Activated CD4-positive, alpha-beta T cell treated with anti-CD3 and anti-CD28 coated beads, Interleukin-2, amount 50 U/mL, for 16 hours (primary cell): ENCODE measurements at regions not wholly inside any gene's neighbourhood (a gene's known extent, or its start where the extent isn't known, plus 50 kb on each side); places are given as distances from the start of the nearest gene placed in this dataset.
"Not testable (repeated sequence)": the region's sequence is repeated elsewhere in the genome, so short reads cannot be mapped to it uniquely, and the experiment has no call there.

Experiments used
- DNase-seq: peaks from one replicate; pipeline ENCODE4 v3.0.0-alpha.2; 2020

DNA sequence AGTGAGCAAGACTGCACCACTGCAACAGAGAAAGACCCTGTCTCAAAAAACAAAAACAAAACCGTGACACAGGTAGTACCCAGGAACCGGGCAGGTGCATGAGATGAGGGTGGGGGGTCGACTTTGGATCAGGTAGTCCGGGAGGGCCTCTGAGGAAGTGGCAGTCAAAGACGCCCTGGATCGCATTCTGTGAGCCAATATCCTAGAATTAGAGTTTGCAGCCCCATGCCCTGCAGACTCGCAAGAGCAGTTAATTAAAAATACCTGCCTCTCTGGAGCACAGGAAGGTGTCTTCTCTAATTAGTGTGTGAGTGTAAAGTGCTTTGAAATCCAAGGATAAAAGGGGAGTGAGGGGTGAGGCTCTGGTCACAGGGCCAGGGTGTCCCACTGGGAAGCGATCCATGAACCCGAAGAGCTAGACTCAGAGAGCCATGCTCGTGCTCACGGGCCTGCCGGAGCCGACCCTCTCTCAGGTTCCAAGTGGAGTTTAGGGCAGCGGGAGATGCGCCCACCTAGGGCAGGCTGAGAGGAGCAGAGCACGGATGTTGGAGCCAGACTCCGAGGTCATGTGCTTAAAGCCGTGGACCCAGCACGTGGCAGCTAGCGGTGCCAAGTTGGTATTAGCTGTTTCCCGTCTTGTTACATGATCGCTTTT, 74.7 kb upstream of the PTPN1 start:
- no peak for DNase-seq

DNA sequence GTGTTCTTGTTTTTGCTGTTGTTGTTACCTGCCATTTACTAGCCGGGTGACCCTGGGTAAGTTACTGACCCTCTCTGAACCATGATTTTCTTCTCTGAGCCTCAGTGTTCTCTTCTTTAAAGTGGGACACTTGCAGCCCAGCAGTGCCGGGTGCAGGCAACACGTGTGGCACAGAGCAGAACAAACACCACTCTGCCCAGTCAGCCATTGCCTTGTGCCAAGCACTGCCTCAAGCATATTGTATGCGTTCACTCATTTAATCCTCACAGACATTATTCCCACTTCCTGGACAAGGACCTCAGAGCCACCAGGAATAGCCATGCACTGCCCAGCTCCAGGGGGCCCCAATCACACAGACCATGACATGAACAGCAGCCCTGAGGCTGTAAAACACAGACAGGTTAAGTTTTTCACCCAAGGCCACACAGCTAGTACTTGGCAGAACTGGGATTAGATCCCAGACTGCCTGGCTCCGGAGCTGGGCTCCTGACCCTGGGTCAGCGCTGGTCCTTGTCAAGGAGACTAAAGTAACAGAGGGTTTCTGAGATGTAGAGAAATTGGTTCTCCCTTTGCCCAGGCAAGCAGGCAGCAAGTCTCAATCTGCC, 74.0 kb upstream of the PTPN1 start:
- DNase-seq: no peak

DNA sequence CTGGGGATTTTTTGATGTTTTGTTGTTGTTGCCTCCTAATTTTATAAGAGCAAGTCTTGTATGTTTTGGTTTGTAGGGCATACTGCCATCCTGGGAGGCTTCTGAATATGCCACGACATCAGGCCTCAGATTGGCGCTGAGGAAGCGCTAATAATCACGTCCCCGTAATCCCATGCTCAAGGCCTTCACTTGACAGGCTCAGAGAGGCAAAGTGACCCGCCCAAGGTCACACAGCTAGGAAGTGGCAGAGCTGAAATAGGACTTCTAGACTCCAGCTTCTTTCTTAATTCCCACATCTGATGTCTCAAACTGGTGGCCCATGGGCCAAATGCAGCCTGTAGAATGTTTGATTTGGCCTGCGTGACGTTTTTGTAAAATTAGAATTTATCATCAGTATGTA, 73.5 kb upstream of the PTPN1 start:
- DNase-seq: no peak

DNA sequence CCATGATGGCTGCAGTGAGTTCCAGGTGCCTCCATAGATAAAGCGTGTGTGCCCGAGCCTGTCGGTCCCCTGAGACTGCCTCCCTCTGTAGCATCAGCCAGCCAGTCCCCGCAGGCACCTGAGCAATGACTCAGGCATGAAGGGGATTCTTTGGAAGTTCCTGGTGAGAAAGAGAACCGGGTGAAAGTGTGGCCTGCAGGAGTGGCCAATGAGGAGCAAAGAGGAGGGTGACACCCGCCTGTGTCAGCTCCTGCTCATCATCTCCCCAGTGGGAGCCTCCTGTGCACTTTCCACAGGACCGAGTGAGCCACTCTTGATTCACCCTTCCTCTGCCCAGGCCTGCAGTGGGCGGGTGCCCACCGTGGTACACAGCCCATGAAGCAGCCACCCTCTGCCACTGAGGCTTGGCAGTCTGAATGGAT, 71.2 kb upstream of the PTPN1 start:
- DNase-seq: no peak

GRCh38 chr20:50439539-50440453, 70.4 kb upstream of the PTPN1 start:
- no peak for DNase-seq

DNA sequence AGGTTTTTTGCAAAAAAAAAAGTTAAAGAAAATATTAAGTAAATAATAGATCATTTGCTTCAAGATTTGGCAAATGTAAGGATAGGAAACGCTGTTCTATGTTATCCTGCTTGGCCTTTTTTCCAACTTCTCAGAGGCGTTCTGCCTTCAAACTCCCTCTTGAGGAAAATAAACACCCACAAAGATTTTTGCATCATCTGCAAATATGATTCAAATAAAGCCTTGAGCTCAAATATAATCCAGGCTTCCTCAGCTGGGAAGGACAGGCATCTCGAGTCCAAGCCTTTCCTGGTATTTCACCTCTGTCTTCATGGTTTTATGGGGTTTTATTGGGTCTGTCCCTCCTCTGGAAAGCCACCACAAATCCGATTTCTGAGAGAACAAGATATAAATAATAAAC, 67.7 kb upstream of the PTPN1 start:
- DNase-seq: no peak

GRCh38 chr20:50445354-50446151, 64.6 kb upstream of the PTPN1 start:
- DNase-seq: no peak

DNA sequence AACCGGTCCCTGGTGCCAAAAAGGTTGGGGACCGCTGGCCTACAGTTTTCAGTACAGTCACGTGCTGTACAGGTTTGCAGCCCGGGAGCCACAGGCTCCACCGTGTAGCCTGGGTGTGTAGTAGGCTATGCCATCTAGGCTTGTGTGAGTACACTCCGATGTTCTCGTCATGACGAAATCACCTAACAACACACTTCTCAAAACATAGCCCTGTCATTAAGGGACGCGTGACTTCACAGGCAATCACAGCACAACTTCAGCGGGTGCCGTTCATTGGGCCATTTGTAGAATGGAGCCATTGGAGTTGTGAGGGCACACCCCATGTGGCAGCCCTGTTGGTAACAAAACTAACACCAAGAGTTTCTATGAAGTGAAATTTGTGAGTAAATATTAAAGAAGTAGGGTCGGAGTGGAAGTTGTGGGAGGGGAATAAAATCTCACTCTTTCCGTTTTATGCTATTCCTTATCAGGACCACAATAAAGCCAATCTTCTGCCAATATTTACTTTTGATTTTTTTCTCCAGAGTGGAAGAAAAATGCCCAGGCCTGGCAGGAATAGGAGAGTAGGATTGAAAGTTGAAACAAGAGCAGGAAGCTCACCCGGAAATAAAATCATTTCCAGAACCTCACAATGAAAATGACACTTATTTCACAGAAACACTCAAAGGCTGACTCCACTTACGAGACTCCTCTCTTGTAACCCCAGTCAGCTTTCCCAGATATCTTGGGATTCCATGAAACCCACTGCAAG, 63.7 kb upstream of the PTPN1 start:
- no peak for DNase-seq

DNA sequence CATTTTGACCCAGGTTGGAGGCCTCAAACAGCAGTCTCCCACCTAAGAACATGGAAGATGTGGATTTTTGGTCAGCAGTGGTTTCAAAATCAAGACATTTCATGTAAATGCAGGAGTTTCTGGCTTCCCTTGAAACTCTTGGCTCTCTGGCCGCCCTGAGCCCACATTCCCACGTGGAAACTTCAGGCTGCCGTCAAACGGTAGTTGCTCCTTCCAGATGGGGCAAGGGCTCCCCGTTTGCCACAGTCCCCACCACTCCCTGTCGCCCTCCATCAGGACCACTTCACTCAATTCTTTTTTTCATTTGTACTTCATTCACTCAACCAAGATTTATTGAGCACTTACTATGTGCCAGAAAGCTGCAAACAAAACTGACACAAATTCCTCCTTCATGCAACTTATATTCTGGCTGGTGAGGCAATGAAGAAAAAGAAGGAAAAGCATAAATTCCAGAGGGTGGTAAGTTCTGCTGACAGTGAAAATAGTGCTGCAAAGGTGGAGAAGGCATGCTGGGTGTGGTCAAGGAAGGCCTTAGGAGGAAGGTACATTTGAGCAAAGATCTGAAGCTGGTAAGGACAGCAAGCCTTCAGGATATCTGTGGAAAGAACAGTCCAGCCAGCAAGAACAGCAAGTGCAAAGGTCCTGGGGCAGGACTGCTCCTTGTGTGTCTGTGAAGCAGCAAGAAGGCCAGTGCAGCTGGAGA, 62.9 kb upstream of the PTPN1 start:
- DNase-seq: no peak

DNA sequence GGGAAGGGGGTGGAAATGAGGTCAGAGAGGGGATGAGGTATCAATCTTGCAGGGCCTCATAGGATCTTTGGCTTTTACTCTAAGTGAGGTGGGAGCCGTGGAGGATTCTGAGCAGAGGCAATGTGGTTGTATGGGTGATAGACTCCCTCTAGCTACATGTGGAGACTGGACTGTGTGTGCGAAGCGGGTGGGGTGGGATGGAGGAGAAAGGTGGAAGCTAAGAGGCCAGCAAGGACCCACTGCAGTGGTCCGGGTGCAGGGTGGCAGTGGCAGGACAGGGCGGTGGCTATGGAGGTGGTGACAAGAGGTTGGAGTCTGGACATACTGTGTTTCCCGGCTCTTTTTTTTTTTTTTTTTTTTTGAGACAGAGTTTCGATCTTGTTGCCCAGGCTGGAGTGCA, 62.4 kb upstream of the PTPN1 start:
- no peak for DNase-seq

GRCh38 chr20:50448625-50449403, 61.4 kb upstream of the PTPN1 start:
- not testable (repeated sequence) for DNase-seq

- no peak for DNase-seq
These were observed 60.3 kb upstream of the PTPN1 start for GRCh38 chr20:50449738-50450492.

- DNase-seq: no peak
These were observed 59.7 kb upstream of the PTPN1 start for GRCh38 chr20:50450493-50450826.

- DNase-seq: peak; percentile 42
These were observed 59.1 kb upstream of the PTPN1 start for GRCh38 chr20:50450881-50451752.

DNA sequence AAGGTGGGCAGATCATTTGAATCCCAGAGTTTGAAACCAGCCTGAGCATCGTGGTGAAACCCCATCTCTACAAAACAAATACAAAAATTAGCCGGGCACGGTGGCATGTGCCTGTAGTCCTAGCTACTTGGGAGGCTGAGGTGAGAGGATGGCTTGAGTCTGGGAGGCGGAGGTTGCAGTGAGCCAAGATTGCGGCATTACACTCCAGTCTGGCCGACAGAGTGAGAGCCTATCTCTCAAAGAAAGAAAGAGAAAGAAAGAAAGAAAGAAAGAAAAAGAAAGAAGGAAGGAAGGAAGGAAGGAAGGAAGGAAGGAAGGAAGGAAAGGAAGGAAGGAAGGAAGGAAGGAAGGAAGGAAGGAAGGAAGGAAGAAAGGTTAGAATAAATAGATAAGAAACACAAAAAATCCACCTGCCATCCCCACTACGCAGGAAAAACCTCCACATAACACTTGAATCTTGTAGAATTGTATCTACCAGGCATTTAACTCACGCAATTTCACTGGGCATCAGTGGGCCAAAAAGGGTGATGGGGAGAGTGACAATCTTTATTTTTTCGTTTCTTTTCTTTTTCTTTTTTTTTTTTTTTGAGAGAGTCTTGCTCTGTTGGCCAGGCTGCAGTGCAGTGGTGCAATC, 58.3 kb upstream of the PTPN1 start:
- DNase-seq: not testable (repeated sequence)

DNA sequence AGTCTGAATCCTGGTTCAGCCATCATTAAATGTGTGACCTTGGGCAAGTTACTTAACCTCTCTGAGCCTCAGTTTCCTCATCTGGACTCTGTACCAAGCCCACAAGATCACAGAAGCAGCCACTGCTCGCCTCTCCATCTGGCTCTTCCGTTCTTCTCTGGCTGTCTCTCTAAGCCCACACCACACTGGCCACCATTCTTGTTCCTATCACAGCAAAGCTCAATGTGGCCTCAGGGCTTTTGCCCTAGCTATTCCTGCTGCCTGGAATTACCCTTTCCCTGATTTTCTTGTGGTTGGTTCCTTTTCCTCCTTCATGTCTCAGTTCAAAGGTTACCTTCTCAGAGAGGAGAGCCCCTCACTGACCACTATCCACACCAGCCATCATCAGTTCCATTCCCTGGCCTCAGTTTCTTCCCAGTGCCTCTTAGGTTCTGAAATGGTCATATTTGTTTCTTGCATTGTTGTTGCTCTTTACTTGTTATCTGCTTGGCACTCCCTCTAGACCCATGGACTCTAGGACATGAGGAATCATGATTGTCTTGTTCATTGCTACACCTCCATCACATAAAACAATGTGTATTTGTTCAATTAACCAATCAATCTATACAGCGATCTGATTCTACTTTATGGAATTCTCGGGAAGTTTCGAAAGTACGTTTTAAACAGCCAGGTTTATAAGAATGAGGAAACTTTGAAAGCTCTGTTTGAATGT, 56.5 kb upstream of the PTPN1 start:
- DNase-seq: no peak

DNA sequence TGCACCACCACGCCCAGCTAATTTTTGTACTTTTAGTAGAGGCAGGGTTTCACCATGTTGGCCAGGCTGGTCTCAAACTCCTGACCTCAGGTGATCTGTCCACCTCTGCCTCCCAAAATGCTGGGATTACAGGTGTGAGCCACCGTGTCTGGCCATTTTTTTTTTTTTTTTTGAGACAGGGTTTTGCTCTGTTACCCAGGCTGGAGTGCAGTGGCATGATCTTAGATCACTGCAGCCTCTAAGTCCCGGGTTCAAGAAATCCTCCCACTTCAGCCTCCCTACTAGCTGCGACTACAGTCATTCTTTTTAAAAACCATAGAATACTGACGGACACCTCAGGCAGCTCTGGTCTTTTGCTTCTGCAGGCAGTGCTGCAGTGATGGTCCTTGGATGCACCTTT, 54.9 kb upstream of the PTPN1 start:
- DNase-seq: not testable (repeated sequence)
